H1 (cell line): ENCODE measurements at regions not wholly inside any gene's neighbourhood (a gene's known extent, or its start where the extent isn't known, plus 50 kb on each side); places are given as distances from the start of the nearest gene placed in this dataset.

Experiments
- PHF8 ChIP-seq: fragments of 200-600 bp; sonication (generic); conservative IDR thresholded peaks from 2 replicates; pipeline ENCODE4 v1.7.1; 2012; ENCODE audit warnings: low read depth, mild to moderate bottlenecking, inconsistent platforms, low read length, moderate library complexity

GRCh38 chr7:116334555-116334954 is 124.2 kb downstream of the TES start (continued):
- no peak for TF ChIP-seq PHF8
- TF ChIP-seq, all 59 proteins: peak for 0
